Right lobe of liver (tissue), 6 donors: ENCODE measurements at regions not wholly inside any gene's neighbourhood (a gene's known extent, or its start where the extent isn't known, plus 50 kb on each side); places are given as distances from the start of the nearest gene placed in this dataset.

Source experiments
- ATAC-seq, 4 donors: fragments of 200-7000 bp; cut with Tn5 transposase; one replicate each; pipeline ENCODE4 v1.9.1; 2020; ENCODE audit warnings: mild to moderate bottlenecking in 4 of 4, moderate library complexity in 4 of 4
- DNase-seq, 3 donors: peaks; one replicate each; pipeline ENCODE4 v3.0.0-alpha.2; 2020
- H3K27ac ChIP-seq, 3 donors: fragments of 200-600 bp; one replicate each; pipeline ENCODE4 v1.8.0; 2022
- H3K27me3 ChIP-seq, 2 donors: fragments of 200-600 bp; one replicate each; pipeline ENCODE4 v1.8.0; 2022
- H3K36me3 ChIP-seq, 4 donors: fragments of 200-600 bp; sonication (generic) in 1 of 4; one replicate each; pipeline versions ENCODE4 v1.5.1 to v1.8.0; 2017 to 2022; ENCODE audit warnings: control low read depth in 1 of 4
- H3K4me1 ChIP-seq, 4 donors: fragments of 200-600 bp; sonication (generic) in 1 of 4; one replicate each; pipeline versions ENCODE4 v1.5.1 to v1.8.0; 2017 to 2022; ENCODE audit warnings: control low read depth in 1 of 4
- H3K4me3 ChIP-seq, 3 donors: fragments of 200-600 bp; one replicate each; pipeline ENCODE4 v1.8.0; 2022
- H3K9me3 ChIP-seq, 4 donors: fragments of 200-600 bp; sonication (generic) in 1 of 4; one replicate each; pipeline versions ENCODE4 v1.5.1 to v1.8.0; 2017 to 2022; ENCODE audit warnings: control low read depth in 1 of 4
- POLR2A ChIP-seq: fragments of 450-650 bp; IDR thresholded peaks from one replicate; pipeline ENCODE4 v1.6.1; 2017; ENCODE audit warnings: antibody characterized with exemption, mild to moderate bottlenecking
- WGBS: methylation state at CpG from one replicate; pipeline ENCODE4 v1.1.6; 2018; ENCODE audit warnings: low coverage, low lambda C conversion rate; ENCODE audit not compliant: insufficient coverage; ENCODE audit errors: missing lambda C conversion rate; 5-methylcytosine and 5-hydroxymethylcytosine counted together
- intact Hi-C, 2 donors: fragments of 100-400 bp; cut with DNase I; formaldehyde crosslinking; loops; one replicate each; pipeline versions ENCODE4 v1.11.2 to v1.14.1; 2022
- TF ChIP-seq, protein P1 (sequence below), 4 donors: fragments of 200-600 bp in 3 of 4; fragments of 450-650 bp in 1 of 4; IDR thresholded peaks; one replicate each; pipeline versions ENCODE4 v1.5.1 to v1.8.0; 2016 to 2022; ENCODE audit warnings: antibody characterized with exemption in 4 of 4, mild to moderate bottlenecking in 2 of 4
- donor health status: DM: no; HTN: yes; CAD: no.
- donor health status: DM: no; HTN: no; CAD: no.
- donor health status: DM: no; HTN: no; CAD: no.
- donor health status: DM: no; HTN: yes; CAD: no.
- donor health status: DM: no; HTN: yes; CAD: no.

- Histone ChIP-seq H3K4me1 (peaks cover 0 to 31% (median 5%) of the 10 kb centered on the region in 4 donors), H3K27me3 (no peaks in the 10 kb centered on the region), H3K9me3 (no peaks in the 10 kb centered on the region), H3K27ac (no peak overlapping the region), H3K36me3 (no peaks in the 10 kb centered on the region), H3K4me3 (peak overlapping the region; percentile 41 to 55 (median 47))
- DNase-seq: peak; percentile 64 to 68 (median 67)
- ATAC-seq: peak; percentile 79 to 86 (median 82)
- TF ChIP-seq POLR2A: no peak
- TF ChIP-seq, protein P1, sequence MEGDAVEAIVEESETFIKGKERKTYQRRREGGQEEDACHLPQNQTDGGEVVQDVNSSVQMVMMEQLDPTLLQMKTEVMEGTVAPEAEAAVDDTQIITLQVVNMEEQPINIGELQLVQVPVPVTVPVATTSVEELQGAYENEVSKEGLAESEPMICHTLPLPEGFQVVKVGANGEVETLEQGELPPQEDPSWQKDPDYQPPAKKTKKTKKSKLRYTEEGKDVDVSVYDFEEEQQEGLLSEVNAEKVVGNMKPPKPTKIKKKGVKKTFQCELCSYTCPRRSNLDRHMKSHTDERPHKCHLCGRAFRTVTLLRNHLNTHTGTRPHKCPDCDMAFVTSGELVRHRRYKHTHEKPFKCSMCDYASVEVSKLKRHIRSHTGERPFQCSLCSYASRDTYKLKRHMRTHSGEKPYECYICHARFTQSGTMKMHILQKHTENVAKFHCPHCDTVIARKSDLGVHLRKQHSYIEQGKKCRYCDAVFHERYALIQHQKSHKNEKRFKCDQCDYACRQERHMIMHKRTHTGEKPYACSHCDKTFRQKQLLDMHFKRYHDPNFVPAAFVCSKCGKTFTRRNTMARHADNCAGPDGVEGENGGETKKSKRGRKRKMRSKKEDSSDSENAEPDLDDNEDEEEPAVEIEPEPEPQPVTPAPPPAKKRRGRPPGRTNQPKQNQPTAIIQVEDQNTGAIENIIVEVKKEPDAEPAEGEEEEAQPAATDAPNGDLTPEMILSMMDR (IDR thresholded peaks at IDR 0.05): peak; percentile 77 to 92 (median 83)
- WGBS: 40% methylated on average over 2 of the region's 58 CpGs
- intact Hi-C loops: loop anchor here (10.0 kb wide), 3 partner anchors 563 to 873 kb away; partner anchors contain the start of gene MYCN (in 1 of the 2)
Observed at GRCh38 chr2:16507655-16508489, 157.8 kb downstream of the CYRIA start.

DNA sequence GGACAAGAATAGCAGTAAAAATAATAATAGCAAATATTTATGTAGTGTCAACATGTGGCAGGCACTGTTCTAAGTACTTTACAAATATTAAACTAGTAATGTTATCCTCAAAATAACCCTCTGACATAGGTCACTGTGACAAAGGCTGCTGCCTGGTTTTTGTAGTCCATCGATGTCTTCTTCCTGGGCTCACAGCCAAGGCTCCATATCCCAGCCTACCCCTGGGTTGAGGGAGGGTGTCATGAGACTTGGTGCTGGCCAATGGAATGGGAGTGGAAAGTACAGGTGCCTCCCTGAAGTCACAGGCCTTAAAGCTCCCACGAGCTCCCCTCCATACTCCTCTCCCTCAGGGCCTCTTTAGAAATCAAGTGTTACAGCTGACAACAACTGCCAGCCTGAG lies 159.3 kb downstream of the CYRIA start:
- no peaks in the 10 kb centered on the region for H3K27me3 ChIP-seq
- 17% methylated on average over 2 of the region's 2 CpGs for WGBS
- ATAC-seq (peak; percentile 85 to 92 (median 89)), DNase-seq (peak; percentile 74 to 85 (median 84))
- intact Hi-C loops: loop anchor here (10.0 kb wide), 3 partner anchors 562 to 872 kb away; partner anchors contain the start of gene MYCN (in 1 of the 2)
- H3K9me3 ChIP-seq: no peaks in the 10 kb centered on the region
- TF ChIP-seq, protein P1 (IDR thresholded peaks at IDR 0.05): no peak
- TF ChIP-seq POLR2A: no peak
- H3K36me3 ChIP-seq: no peaks in the 10 kb centered on the region
- peak overlapping the region in 1 of 3 donors; percentile 38 for H3K27ac ChIP-seq
- H3K4me3 ChIP-seq: no peak overlapping the region
- H3K4me1 ChIP-seq: peaks cover 0 to 31% (median 5%) of the 10 kb centered on the region in 4 donors

- ATAC-seq: peak; percentile 89 to 96 (median 92)
- intact Hi-C loops: no loop called here
- Histone ChIP-seq H3K9me3 (no peaks in the 10 kb centered on the region), H3K4me1 (peaks cover 0 to 23% (median 8%) of the 10 kb centered on the region in 4 donors), H3K36me3 (no peaks in the 10 kb centered on the region), H3K27me3 (no peaks in the 10 kb centered on the region), H3K4me3 (no peak overlapping the region), H3K27ac (peak overlapping the region; percentile 41 to 80 (median 62))
- TF ChIP-seq, protein P1 (IDR thresholded peaks at IDR 0.05): no peak
- no peak for TF ChIP-seq POLR2A
- peak in 1 of 3 donors; percentile 79 for DNase-seq
- 44% methylated on average over 4 of the region's 4 CpGs for WGBS
Observed at GRCh38 chr2:16496426-16497388, 168.9 kb downstream of the CYRIA start.

- H3K4me3 ChIP-seq: no peak overlapping the region
- DNase-seq (no peak), ATAC-seq (peak in 2 of 4 donors; percentile 43 to 78)
- no peaks in the 10 kb centered on the region for H3K27me3 ChIP-seq
- no peaks in the 10 kb centered on the region for H3K36me3 ChIP-seq
- peaks cover 0 to 23% (median 8%) of the 10 kb centered on the region in 4 donors for H3K4me1 ChIP-seq
- no peaks in the 10 kb centered on the region for H3K9me3 ChIP-seq
- peak overlapping the region in 1 of 3 donors; percentile 41 for H3K27ac ChIP-seq
- no peak for TF ChIP-seq POLR2A
- TF ChIP-seq, protein P1 (IDR thresholded peaks at IDR 0.05): no peak
- intact Hi-C loops: no loop called here
- WGBS: 54% methylated on average over 3 of the region's 3 CpGs
Observed at GRCh38 chr2:16495509-16496208, 170.0 kb downstream of the CYRIA start.
